Left hindlimb (tissue), 1 donor: ENCODE measurements at regions not wholly inside any gene's neighbourhood (a gene's known extent, or its start where the extent isn't known, plus 50 kb on each side); places are given as distances from the start of the nearest gene placed in this dataset.

Experiments used
- DNase-seq: peaks from one replicate; pipeline ENCODE4 v3.0.0-alpha.2; 2018

DNA sequence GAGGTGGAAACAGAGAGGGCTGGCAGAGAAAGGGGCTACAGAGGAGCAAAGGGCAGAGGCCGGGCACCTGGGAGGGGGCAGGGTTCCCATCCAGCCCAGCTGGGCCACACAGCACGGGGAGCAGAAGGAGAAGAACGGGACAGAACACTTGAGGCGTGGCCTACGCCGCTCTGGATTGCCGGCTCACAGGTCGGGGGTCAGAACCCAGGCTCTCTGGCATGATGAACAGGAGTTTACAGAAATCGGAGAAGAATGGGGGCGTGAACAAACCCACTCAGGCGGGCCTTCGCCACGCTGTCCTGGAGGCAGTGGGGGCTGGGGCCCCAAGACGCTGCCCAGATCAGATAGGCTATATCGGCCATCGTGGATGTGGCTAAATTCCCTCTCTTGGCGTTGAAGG is 362.2 kb upstream of the SHH start:
- no peak for DNase-seq

DNA sequence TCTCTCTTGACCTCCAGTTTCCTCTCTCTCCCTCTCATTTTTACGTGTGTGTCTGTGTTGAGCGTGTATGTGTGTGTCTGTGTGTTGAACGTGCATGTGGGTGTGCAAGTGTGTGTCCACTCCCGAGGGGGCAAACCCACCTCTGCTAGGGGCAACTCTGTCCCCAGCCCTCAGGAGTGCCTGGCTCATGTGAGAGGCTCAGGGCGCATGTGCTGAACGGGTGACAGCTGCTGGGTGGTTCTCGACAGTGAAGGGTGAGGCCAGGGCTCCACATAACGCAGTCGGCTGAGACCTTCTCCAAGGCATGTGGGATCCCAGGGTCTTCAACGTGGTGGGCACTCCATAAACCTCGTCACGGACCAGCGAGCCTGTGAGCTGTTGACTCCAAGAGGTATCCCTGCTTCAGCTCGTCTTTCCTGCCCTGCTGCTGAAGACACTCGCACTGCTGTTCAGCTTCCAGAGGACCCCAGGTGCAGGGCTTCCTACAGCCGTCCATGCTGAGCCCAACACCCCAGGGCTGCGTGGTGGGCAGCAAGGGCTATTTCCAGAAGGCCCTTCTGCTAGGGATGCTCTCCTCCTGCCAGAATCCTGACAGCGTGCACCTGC is 361.6 kb upstream of the SHH start:
- no peak for DNase-seq

DNA sequence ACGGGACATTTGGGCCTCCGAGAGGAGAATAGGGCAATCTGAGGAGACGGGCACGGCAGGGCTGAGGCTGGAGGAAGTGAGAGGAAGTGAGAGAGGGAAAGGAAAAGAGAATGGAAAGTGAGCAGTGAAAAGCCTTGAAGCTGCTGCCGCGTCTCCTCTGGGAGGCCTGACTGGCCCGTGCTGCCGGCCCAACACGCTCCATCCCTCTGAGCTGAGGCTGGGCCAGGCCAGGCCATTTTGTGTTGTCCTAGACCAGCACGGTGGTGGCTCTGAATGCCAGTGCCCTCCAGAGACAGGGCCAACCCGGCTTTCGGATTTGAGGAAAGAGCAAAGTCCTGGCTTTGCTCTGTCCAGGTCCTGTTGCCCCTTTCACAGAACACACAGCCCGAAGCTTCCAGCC is 361.1 kb upstream of the SHH start:
- DNase-seq = no peak

DNA sequence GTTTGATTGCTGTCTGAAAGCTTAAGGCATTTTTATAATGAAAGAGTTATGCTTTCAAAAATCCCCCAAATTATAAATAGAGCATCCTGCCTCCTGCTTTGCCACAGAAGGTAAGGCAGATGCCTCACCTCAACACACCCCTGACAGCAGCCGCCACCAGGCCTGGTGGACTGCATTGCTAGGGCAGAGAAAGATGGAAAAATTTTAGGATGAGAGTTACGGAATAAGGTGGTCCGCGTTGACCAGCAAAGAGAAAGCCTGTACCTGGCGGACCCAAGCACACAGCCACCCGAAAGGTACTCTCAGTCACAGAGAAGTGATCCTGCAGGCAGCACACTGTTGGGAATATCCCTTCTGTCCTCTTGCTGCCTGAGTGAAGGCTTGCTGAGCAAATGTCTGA is 360.4 kb upstream of the SHH start:
- no peak for DNase-seq

DNA sequence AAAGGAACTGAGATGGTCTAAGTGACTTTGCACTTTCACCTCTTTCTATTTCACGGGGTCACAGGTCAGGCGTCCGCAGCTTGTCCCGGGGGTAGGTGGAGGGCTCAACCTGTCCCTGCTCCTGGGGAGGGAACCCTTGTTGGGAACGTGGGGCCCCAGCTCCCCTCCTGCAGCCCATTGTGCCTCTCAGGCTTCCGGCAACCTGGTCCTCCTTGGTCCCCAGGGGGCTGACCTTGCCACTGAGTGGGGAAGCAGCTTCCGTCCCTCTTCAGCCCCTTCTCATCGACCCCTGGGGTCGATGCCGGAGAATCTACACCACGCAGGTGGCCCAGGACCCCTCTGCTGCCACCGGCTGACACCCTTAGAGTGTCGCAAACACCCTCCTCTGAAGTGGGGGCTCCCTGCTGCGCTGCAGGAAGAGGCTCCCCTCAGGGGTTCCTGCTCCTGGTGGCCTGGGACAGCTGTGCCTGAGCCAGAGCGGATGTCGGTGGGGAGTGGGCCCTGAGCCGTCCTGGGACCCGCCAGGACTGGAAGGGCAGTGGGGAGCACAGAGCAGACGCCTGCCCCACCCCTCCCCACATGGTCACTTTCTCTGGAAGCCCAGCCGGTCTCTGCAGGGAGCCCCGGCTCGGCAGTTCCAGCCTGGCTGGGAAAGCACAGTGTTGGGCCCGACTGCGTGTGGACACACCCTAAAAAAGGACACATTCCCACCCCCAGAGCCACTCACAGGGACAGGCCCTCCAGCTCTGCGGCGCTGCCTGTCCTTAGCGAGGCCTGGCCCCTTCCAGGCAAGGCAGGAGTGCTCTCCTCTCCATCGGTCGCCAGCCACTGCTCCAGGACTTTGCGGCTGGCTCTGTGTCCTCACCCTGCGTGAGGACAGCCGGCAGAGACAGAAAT is 357.5 kb upstream of the SHH start:
- no peak for DNase-seq

DNA sequence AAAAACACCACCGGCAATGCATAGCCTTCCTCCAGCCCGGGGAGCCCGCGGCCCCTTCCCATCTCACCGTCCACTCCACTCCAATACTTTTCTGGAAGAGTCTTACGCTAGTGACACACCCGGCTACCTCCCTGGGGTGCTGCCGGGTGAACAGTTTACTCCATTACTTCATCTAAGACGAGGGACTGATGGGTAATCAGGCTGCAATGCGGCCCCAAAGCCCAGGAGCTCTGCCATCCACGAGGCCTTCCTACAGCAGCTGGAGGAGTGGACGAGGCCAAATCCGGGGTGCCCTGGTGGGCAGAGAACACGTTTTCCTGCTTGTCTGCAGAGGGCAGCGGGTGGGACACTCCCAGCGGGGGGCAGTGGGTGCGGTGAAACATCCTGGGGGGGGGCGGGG is 356.2 kb upstream of the SHH start:
- no peak for DNase-seq

DNA sequence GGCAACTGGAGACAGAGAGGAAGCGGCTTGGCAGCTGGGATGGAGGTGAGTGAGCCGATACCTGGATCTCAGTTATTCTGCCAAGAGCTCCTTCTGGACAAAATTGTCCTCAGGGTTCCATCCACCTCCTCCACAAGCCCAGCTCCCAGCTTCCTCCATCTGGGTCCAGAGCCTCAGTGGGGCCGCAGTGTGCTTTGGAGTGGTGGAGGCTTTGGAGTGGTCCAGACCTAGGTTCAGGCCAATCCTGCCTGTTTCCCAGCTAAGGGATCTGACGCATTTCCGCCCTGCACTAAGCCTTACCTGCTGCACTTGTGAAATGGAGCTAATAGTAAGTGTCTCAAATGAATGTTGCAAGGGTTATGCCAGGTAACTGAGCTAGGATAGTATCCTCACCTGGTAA is 355.7 kb upstream of the SHH start:
- no peak for DNase-seq

DNA sequence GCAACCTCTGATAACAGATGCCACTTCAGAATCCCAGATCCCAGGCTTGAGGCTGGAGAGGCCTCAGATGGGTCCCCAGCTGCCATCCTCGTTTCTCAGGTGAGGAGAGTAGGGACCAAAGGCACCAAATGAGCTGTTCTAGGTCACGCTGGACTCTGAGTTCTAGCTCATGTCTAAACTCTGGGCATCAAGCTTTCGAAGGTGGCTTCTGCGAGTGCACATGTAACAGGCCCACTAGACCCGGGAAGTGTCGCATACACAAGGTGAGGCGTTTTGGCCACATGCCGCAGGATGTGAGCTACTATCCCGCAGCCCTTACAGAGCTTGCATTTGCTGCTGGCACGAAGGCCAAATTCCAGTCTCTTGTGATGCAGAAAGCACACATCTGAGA is 355.1 kb upstream of the SHH start:
- no peak for DNase-seq

DNA sequence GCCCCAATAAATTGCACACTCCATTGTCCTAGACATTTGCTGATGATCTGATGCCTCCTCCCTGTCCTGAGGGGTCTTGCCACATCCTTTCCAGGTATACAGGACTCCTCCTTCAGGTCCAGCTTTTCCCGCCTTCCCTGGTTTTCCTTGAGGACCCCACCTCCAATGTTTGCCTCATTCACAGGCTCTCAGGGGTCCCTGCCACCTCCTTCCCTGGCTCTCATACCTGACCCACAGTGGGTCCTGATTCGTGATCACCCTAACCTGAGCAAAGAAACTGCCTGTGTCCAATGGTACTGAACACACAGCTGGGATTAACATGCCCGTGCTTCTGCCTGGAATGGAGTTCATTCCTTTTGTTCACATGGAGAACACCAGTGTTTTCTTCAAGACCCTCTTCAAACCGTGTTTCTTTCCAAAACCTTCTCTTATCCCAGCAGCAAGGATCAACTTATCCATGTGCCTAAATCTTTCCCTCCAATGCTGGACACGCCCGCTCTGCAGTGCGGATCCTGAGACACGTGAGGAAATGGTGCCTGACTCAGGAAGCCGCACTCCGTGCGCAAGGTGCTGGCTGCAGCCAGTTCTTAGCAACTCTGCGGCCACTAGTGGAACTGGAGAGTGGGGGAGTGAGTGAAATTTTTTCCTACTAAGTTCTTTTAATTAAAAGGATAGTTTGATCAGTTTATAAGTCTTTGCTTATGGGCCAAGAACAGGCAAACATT is 354.6 kb upstream of the SHH start:
- no peak for DNase-seq

DNA sequence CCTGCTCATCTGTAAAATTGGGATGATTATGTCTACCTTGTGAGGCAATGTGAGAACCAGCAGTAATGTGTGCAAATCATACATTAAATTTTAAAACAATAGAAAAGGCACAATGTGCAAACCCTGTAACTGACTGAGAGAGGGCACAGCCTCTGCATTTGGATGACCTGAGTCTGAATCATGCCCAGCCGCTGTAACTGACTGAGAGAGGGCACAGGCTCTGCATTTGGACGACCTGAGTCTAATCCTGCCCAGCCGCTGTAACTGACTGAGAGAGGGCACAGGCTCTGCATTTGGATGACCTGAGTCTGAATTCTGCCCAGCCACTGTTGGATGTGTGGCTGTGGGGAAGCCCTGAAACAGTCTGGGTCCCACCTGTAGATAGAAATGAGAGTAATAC is 351.5 kb upstream of the SHH start:
- no peak for DNase-seq

DNA sequence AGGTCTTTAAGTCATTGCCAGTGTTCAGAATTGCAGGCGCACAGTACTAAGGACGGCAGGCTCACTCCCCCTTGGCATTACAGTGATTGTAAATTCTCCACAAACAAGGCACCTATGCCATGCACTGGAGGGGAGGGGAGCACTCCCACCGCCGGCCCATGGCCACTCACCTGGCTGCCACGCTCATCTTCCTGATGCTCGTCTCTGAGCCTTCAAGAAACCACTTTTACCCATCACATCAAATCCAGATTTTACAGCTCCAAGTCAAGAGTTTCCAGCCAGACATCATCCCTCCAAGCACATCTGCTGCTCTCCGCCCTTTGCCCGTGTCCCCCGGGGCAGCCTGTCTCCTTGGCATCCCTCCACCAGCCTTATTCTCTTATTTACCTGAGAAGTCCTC is 350.2 kb upstream of the SHH start:
- no peak for DNase-seq

DNA sequence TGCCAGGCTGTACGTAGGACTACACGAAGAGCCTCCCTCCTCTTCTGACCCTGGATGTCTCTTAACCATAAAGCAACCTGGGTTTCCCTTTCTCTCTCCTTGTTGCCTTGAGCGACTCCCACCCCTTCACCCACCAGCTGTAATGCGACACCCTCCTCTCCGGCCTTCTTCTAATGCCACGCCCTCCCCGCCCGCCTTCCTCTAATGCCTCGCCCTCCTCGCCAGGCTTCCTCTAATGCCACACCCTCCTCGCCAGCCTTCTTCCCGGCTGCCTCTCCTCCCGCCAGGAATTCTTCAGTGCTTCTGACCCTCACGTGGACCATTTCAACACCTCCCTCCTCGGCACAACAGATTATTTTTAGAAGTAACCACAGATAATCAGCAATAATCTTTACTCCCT is 348.5 kb upstream of the SHH start:
- no peak for DNase-seq

DNA sequence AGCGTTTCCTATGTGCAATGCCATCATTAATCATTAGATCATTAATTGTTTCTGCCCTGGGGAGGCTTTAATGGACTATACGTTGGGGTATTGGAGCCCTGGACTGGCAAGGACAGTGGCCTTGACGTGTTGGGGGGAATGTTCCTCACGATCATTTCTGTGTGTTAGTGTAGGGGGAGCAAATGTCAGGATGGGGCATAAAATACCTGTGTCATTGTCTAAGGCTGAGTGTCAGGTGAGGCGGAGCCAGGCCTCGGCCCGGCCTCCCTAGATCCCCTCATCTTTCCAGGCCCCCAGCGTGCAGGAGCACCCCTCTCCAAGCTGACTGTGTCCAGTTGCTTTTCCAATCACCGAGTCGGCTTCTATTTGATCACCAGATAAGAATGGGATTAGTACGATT is 346.4 kb upstream of the SHH start:
- no peak for DNase-seq

DNA sequence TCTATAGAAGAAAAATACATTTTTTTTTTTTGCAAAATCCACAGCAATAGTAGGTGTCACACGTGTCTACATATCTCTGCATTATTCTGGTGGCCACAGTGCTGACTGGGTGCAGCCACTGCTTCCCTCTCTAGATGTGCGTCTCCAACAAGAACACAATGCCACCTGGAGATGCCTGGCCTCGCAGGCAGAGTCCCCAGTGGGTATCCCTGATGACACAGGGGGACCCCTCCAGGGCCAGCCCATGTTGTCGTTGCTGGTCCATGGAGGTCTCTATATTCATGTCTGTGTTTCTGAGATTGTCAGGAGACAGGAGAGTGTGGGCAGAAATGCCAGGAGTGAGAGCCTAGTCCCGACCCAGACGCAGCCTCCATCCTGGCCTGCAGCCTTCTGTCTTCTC is 345.9 kb upstream of the SHH start:
- no peak for DNase-seq

DNA sequence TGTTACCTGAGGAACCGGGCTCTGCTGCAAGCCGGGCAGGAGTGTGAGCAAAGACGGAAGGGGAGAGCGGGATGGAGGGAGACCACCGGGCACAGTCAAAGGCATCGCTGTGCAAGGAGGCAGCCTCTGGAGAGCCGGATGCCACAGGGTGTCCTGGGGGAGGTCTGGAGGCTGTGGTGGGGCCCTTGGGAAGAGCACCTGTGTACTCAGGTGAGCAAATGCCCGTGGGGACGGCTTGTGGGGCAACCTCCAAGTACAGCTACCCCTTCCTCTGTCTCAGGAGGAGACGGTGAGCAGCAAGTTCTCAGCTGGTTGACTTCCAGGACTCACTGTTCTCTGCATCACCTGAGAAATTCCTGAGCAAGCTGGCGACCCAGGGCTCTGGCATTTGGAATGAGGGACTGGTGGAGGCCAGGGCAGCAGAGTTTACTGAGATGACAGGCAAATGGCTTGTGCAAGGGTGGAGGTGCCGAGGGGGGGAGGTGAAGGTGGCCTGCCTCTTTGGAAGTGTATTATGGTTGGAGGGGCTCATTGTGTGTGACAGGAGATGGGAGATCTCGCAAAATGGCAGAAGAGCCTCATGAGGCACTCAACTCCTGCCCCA is 345.2 kb upstream of the SHH start:
- no peak for DNase-seq

DNA sequence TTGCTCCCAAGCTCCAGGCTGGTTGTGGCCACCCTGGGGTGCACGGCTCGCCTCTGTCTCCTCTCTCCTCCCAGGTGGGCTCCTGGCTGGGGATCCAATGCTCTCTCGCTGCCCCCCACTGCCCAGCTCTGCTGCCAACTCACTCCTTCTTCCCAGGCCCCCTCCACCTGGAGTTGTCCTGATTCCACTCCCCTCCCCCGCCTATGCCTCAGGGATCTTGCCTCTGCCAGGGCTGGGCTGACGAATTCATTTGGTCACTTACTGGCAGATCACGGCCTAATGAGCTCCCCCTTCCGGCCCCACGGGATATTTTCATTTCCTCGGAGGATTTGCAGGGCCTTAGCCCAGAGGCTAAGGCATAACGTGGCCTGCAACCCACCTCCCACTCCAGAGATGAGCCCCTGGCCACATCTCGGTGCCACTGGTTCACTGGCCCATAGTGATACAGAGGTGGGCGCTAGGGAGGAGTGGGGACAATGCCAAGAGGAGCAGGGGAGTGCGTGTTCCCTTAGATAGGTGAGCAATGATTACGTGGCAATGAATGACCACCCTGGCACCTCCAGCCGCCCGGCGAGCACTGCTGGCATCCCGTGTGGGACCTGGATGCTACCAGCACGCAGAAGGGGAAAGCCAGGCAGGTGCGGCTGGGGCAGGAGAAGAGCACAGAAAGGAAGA is 344.6 kb upstream of the SHH start:
- DNase-seq = no peak

DNA sequence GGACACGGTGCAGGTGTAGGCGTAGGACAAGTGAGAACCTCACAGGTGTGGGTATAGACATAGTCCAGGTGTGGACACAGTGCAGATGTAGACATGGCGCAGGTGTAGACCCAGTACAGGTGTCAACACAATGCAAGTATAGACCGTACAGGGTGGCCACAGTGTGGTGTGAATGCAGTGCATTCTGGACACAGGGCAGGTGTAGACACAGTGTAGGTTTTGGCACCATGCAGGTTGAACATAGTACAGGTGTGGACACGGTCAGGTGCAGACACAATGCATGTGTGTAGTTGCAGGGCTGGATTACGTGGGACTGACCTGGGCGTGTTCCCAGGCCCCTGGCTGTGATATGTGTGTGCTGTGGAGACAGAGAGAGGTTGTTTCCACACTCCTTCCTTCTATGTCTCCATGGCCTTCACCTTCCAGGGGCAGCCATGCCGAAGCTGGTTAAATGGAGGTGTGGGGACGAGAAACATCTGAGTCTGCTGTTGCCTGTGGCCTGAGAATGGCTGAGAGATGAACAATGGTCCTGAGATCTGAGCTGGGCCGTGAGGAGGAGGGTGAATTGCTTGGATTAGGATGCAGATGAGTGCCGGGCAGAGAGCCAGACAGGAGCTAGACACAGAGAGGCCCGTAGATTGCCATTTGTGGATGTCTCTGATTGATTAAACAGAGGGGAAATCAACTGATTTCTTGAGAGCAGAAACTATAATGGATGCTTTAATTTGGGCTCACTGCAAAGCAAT is 343.9 kb upstream of the SHH start:
- no peak for DNase-seq

DNA sequence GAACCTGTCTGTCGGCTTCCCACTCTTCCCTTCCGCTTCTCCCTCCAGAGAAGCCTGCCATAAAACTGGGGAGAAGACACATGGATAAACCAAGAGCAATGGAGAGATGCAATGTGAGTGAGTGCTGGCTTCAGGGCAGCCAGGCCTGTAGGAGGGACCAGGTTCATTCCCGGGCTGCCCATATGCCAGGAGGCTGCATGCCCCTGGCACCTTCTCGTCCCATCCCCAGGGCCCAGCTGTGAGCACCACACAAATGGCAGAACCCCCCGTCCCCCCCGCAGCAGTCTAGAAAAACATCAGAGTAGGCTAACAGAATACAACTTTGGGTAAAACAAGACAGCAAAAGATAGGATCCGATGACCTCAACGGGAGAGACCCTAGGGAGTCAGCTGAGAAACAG is 341.3 kb upstream of the SHH start:
- DNase-seq = no peak

DNA sequence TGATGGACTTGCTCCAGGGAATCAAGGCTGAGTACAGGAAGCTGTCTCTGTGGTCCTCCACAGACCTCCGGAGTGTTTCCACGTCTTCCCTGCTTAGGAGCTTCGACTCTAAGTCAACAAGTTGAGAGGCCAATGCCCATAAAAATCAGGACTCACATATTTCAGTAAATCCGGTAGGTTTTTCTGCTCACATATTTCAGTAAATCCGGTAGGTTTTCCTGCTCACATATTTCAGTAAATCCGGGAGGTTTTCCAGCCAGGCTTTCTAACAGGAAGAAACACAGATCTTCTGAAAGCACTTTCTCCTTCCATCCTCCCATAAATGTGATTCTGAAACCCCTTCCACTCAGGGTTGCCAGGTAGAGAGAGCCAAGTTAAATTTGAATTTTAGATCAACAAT is 340.1 kb upstream of the SHH start:
- DNase-seq = no peak

DNA sequence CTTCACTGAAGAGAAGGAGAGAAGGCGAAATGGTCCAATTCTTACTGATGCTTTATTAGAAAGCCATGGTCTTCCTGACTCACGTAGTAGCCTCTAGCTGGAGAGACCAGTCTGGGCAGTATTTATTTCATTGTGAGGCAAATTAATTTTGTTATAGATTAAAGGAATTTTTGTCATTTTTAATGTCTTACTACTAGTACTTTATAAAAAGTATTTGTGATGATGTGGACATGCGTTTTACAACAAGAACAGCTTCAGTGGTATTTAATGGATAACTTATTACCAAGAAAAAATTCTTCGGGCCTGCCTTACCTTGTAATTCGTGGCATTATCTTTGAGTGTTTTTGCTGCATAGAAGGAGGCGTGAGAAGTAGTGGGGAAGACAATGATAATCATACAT is 339.4 kb upstream of the SHH start:
- no peak for DNase-seq

DNA sequence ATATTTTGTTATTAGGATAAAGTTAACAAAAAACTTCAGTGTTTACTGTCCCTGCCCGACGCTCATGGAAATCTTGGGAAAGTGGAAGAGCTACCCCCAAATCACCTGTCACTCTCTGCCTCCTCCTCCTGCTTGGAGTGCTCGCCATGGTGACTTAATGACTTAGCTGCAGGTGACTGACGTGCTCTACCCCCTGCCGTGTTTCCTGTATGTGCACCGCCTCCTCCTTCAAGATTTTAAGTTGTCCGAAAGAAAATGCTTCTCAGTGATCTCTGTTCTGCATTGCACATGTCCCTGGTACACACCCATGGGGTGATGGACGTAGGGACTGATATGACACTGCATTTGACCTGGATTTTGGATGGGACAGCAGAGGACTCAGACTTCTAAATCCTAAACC is 338.8 kb upstream of the SHH start:
- DNase-seq = no peak

DNA sequence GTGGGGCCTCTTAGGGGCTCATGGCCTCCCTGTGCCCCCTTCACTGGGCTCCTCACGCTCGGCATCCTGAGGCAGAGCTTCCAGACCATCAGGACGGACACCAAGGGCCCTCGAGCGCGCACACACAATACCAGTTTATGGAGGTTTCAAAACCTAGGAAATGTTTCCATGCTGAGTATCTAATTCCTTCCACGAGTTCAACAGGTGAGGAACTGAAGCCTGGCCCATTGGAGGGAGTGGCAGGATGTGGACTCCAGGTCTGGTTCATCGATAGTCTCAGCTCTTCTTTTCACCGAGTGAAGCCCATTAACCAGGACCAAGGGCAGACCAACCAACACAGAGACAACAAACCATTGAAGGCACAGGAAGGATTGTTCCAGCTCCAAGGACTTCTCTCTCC is 336.7 kb upstream of the SHH start:
- no peak for DNase-seq
